Fibroblast of the aortic adventitia (primary cell): ENCODE measurements at regions not wholly inside any gene's neighbourhood (a gene's known extent, or its start where the extent isn't known, plus 50 kb on each side); places are given as distances from the start of the nearest gene placed in this dataset.

Experiments used
- DNase-seq: peaks from one replicate; pipeline ENCODE4 v3.0.0-alpha.2; 2010; ENCODE audit warnings: low read depth
- H3K4me3 ChIP-seq: 2 replicates; pipeline ENCODE4 v1.5.1; 2011; ENCODE audit warnings: low read depth, mild to moderate bottlenecking, control low read depth, low read length, moderate library complexity
- CTCF ChIP-seq: IDR thresholded peaks from 2 replicates; pipeline ENCODE4 v1.5.1; 2011; ENCODE audit warnings: mild to moderate bottlenecking, low read length, control low read depth, inconsistent platforms; ENCODE audit not compliant: insufficient read depth

- no peak overlapping the region for H3K4me3 ChIP-seq
- no peak for TF ChIP-seq CTCF
- DNase-seq = no peak
These were observed 1063.2 kb downstream of the CDH11 start for GRCh38 chr16:64058685-64059084.

DNA sequence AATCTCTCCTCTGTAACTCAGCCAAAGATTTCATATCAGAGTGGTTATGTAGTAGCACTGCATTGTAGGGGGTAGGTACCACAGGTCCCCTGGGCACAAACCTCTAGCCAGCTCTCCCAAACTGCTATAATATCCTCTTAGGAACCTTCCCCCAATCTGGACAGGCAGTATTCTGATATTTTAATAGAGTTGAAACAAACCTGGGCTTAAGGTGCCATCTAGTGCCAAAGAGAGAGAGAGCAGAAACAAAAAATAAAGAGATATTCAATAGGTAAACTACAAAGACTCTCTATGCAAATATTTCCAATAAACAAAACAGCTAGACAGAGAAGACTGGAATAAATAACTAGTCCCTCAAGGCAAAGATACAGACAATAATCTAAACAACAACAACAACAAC is 1070.0 kb downstream of the CDH11 start:
- H3K4me3 ChIP-seq = no peak overlapping the region
- TF ChIP-seq CTCF = no peak
- peak; percentile 2 for DNase-seq

DNA sequence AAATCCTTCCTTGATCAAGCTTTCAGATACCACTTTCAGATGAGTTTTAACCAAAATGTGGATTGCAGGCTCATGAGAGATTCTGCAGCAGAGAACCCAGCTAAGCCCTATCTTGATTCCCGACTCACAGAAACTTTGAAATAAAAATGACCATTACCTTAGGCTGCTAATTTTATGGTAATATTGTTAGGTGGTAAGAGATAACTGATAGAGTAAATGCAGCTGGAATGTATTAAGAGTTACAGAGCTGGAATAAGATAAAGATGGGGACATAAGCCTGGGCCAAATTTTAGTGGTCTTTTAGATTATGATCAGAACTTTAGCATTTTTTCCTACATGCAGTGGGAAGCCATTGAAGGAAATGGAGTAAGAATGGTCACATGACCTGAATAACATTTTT is 1074.0 kb downstream of the CDH11 start:
- DNase-seq = no peak
- no peak for TF ChIP-seq CTCF
- H3K4me3 ChIP-seq = no peak overlapping the region

DNA sequence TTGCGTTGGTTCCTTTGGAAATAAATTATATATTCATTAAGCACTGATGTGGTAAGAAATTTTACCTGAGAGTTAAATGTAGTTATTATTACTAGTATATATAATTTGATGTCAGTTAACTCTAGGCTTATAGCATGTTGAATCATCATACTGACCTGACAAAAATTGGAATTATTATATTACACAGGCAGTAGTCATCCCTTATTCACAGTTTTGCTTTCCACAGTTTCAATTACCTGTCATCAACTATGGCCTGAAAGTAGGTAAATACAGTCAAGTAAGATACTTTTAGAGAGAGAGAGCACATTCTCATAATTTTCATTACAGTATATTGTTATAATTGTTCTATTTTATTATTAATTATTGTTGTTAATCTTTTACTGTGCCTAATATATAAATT is 1074.7 kb downstream of the CDH11 start:
- DNase-seq = no peak
- no peak for TF ChIP-seq CTCF
- H3K4me3 ChIP-seq = no peak overlapping the region

DNA sequence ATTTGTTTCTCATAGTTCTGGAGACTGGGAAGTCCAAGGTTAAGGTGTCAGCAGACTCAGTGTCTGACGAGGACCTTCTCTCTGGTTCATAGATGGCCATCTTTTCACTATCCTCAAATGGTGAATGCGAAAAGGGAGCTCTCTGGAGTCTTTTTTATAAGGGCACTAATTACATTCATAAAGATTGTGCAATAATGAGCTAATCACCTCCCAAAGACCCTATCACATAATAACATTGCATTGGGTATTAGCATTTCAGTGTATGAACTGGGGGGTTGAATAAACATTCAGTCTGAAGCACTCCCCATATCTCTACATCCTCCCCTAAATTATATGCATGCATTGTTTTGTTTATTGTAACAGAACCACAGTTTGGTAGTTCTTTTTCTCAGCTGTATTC is 1086.5 kb downstream of the CDH11 start:
- DNase-seq = no peak

GRCh38 chr16:64019339-64019738 is 1102.5 kb downstream of the CDH11 start:
- no peak for DNase-seq
- H3K4me3 ChIP-seq = no peak overlapping the region
- no peak for TF ChIP-seq CTCF

More for the DNA sequence above, 1086.5 kb downstream of the CDH11 start:
- TF ChIP-seq CTCF = no peak
- H3K4me3 ChIP-seq = no peak overlapping the region

DNA sequence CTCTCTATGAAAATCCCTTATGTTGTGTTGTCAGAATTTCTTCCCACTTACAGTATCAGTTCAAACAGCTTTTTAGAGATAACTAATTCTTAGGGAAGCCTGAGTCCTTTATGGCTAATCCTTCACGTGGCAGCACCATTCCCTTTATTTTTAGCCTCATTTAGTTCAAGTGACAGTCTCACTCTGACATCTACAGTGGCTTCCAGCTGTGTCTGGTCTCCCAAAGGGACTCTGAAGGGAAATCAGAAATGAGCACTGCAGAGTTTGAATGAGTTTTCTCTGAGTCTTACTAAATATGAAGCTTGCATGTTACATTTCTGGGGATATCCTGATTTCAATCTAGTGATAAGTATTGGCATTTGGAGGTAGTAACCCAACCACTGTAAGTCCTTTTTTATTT is 1104.1 kb downstream of the CDH11 start:
- no peak for TF ChIP-seq CTCF
- no peak overlapping the region for H3K4me3 ChIP-seq
- no peak for DNase-seq
